ENCODE measurements at regions not wholly inside any gene's neighbourhood (a gene's known extent, or its start where the extent isn't known, plus 50 kb on each side); places are given as distances from the start of the nearest gene placed in this dataset.

DNA sequence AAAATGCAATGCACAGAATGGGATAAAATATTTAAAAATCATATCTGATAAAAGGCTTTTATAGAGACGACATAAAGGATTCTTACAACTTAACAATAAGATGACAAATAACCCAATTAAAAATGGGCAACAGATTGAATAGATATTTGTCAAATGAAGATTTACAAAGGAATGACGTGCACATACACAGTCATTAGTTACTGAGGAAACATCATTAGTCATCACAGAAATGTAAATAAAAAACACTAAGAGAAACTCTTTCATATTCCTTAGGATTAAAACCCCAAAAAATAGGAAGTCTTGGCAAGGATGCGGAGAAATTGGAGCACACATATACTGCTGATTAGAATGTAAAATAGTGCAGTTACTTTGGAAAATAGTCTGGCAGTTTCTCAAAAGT lies 1886.0 kb upstream of the CDH6 start:
- TF ChIP-seq FOSL2 (IDR thresholded peaks at IDR 0.05; ENCODE audit: borderline replicate concordance, low read depth) (no peak), POLR2AphosphoS5 (IDR thresholded peaks at IDR 0.05; ENCODE audit: low read depth, low read length) (no peak), EZH2phosphoT487 (IDR thresholded peaks at IDR 0.05; ENCODE audit: borderline replicate concordance, low read depth) (no peak), ELF1 (IDR thresholded peaks at IDR 0.05) (no peak), EP300 (IDR thresholded peaks at IDR 0.05; ENCODE audit: borderline replicate concordance in 1 of 2, low read depth in 1 of 2, low read length in 1 of 2) (no peak)
- TF ChIP-seq, protein P1, sequence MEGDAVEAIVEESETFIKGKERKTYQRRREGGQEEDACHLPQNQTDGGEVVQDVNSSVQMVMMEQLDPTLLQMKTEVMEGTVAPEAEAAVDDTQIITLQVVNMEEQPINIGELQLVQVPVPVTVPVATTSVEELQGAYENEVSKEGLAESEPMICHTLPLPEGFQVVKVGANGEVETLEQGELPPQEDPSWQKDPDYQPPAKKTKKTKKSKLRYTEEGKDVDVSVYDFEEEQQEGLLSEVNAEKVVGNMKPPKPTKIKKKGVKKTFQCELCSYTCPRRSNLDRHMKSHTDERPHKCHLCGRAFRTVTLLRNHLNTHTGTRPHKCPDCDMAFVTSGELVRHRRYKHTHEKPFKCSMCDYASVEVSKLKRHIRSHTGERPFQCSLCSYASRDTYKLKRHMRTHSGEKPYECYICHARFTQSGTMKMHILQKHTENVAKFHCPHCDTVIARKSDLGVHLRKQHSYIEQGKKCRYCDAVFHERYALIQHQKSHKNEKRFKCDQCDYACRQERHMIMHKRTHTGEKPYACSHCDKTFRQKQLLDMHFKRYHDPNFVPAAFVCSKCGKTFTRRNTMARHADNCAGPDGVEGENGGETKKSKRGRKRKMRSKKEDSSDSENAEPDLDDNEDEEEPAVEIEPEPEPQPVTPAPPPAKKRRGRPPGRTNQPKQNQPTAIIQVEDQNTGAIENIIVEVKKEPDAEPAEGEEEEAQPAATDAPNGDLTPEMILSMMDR (IDR thresholded peaks at IDR 0.05): no peak
- TF ChIP-seq, protein P2, sequence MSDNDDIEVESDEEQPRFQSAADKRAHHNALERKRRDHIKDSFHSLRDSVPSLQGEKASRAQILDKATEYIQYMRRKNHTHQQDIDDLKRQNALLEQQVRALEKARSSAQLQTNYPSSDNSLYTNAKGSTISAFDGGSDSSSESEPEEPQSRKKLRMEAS (IDR thresholded peaks at IDR 0.05; ENCODE audit: low read depth): no peak

Measured in SK-N-SH (cell line).